ENCODE measurements at regions not wholly inside any gene's neighbourhood (a gene's known extent, or its start where the extent isn't known, plus 50 kb on each side); places are given as distances from the start of the nearest gene placed in this dataset.
A peak's percentile ranks its signal among the peaks of the same experiment; 100 is the strongest.

GRCh38 chr14:71403656-71404055, 496.4 kb downstream of the PCNX1 start:
- TF ChIP-seq CTCF (IDR thresholded peaks at IDR 0.05): peak; percentile 11
- H3K36me3 ChIP-seq: no peaks in the 10 kb centered on the region
- H3K4me3 ChIP-seq: no peak overlapping the region
- no peaks in the 10 kb centered on the region for H3K4me1 ChIP-seq
- peak; percentile 27 for DNase-seq
- H3K27ac ChIP-seq: no peak overlapping the region
- no peak overlapping the region for H3K9ac ChIP-seq (ENCODE audit: low read depth in 2 of 2, low read length in 2 of 2)
- no peaks in the 10 kb centered on the region for H3K9me3 ChIP-seq
- H3K27me3 ChIP-seq: no peaks in the 10 kb centered on the region
- intact Hi-C loops (cut with DNase I): no loop called here

- TF ChIP-seq CTCF (IDR thresholded peaks at IDR 0.05): no peak
- Histone ChIP-seq H3K36me3 (no peaks in the 10 kb centered on the region), H3K9me3 (no peaks in the 10 kb centered on the region), H3K27ac (no peak overlapping the region), H3K9ac (ENCODE audit: low read depth in 2 of 2, low read length in 2 of 2) (no peak overlapping the region), H3K27me3 (no peaks in the 10 kb centered on the region), H3K4me3 (no peak overlapping the region), H3K4me1 (no peaks in the 10 kb centered on the region)
- intact Hi-C loops (cut with DNase I): no loop called here
- DNase-seq: no peak
These were observed 498.4 kb downstream of the PCNX1 start for GRCh38 chr14:71405676-71406075.

GRCh38 chr14:71408362-71409030, 501.2 kb downstream of the PCNX1 start:
- Histone ChIP-seq H3K27me3 (no peaks in the 10 kb centered on the region), H3K9me3 (no peaks in the 10 kb centered on the region), H3K36me3 (no peaks in the 10 kb centered on the region), H3K27ac (no peak overlapping the region), H3K4me3 (no peak overlapping the region), H3K9ac (ENCODE audit: low read depth in 2 of 2, low read length in 2 of 2) (no peak overlapping the region), H3K4me1 (no peaks in the 10 kb centered on the region)
- intact Hi-C loops (cut with DNase I): no loop called here
- no peak for DNase-seq
- TF ChIP-seq CTCF (IDR thresholded peaks at IDR 0.05): no peak

GRCh38 chr14:71410578-71411284, 503.5 kb downstream of the PCNX1 start:
- no peaks in the 10 kb centered on the region for H3K36me3 ChIP-seq
- intact Hi-C loops (cut with DNase I): no loop called here
- no peak overlapping the region for H3K27ac ChIP-seq
- no peaks in the 10 kb centered on the region for H3K4me1 ChIP-seq
- H3K4me3 ChIP-seq: no peak overlapping the region
- H3K9me3 ChIP-seq: no peaks in the 10 kb centered on the region
- H3K27me3 ChIP-seq: no peaks in the 10 kb centered on the region
- TF ChIP-seq CTCF (IDR thresholded peaks at IDR 0.05): no peak
- H3K9ac ChIP-seq (ENCODE audit: low read depth in 2 of 2, low read length in 2 of 2): no peak overlapping the region
- no peak for DNase-seq

- no peaks in the 10 kb centered on the region for H3K27me3 ChIP-seq
- no peak overlapping the region for H3K9ac ChIP-seq (ENCODE audit: low read depth in 2 of 2, low read length in 2 of 2)
- no peak overlapping the region for H3K4me3 ChIP-seq
- no peaks in the 10 kb centered on the region for H3K4me1 ChIP-seq
- H3K9me3 ChIP-seq: no peaks in the 10 kb centered on the region
- H3K36me3 ChIP-seq: no peaks in the 10 kb centered on the region
- H3K27ac ChIP-seq: no peak overlapping the region
- no peak for DNase-seq
- intact Hi-C loops (cut with DNase I): no loop called here
- no peak for TF ChIP-seq CTCF (IDR thresholded peaks at IDR 0.05)
These were observed 504.0 kb downstream of the PCNX1 start for GRCh38 chr14:71411285-71411595.

Measured in colonic mucosa (tissue), 4 donors.